H1 (cell line): ENCODE measurements at regions not wholly inside any gene's neighbourhood (a gene's known extent, or its start where the extent isn't known, plus 50 kb on each side); places are given as distances from the start of the nearest gene placed in this dataset.

Experiments used
- CTCF ChIA-PET: fragments of 300-600 bp; sonication (Branson Sonifier 250); formaldehyde crosslinking; loops from one replicate; lab custom pipeline; 2021; ENCODE audit not compliant: partially characterized antibody; lab: Charles Lee
- POLR2A ChIA-PET: fragments of 300-600 bp; sonication (Branson Sonifier 250); formaldehyde crosslinking; loops from one replicate; lab custom pipeline; 2021; ENCODE audit warnings: inconsistent platforms; ENCODE audit not compliant: partially characterized antibody; lab: Charles Lee
- DNase-seq, 2 experiments: peaks; one replicate each; pipeline versions ENCODE4 v3.0.0 to v3.0.0-alpha.2; 2010 to 2022; ENCODE audit warnings: low spot score in 2 of 2, low read depth in 1 of 2, mixed read lengths in 1 of 2
- FAIRE-seq: peaks from 2 replicates; lab custom pipeline; 2011; peaks lifted over from hg19 to GRCh38; lab: Jason Lieb, UNC
- H2AFZ ChIP-seq: 2 replicates; pipeline ENCODE4 v1.8.1; 2012; ENCODE audit warnings: low read length, inconsistent platforms
- H2AK5ac ChIP-seq: 2 replicates; pipeline ENCODE4 v1.6.1; 2013; ENCODE audit warnings: low read depth, low read length
- H2BK120ac ChIP-seq: replicated peaks from 2 replicates; pipeline ENCODE3; 2013; ENCODE audit warnings: low read depth, low read length, inconsistent platforms
- H2BK12ac ChIP-seq: 2 replicates; pipeline ENCODE4 v1.6.1; 2013; ENCODE audit warnings: low read depth, low read length
- H2BK15ac ChIP-seq: 2 replicates; pipeline ENCODE4 v1.6.1; 2013; ENCODE audit warnings: low read length
- H2BK20ac ChIP-seq: 2 replicates; pipeline ENCODE4 v1.6.1; 2013; ENCODE audit warnings: low read length
- H2BK5ac ChIP-seq: 2 replicates; pipeline ENCODE4 v1.6.1; 2013; ENCODE audit warnings: low read depth, low read length
- H3K14ac ChIP-seq: 2 replicates; pipeline ENCODE4 v1.6.1; 2013; ENCODE audit warnings: inconsistent platforms; ENCODE audit not compliant: insufficient read length
- H3K18ac ChIP-seq: 2 replicates; pipeline ENCODE4 v1.6.1; 2013; ENCODE audit warnings: low read length; ENCODE audit errors: extremely low read depth
- H3K23ac ChIP-seq: 2 replicates; pipeline ENCODE4 v1.6.1; 2013; ENCODE audit warnings: inconsistent platforms; ENCODE audit not compliant: insufficient read length
- H3K23me2 ChIP-seq: 2 replicates; pipeline ENCODE4 v1.6.1; 2013; ENCODE audit warnings: low read depth, low read length
- H3K27ac ChIP-seq: 2 replicates; pipeline ENCODE4 v1.6.1; 2011; ENCODE audit warnings: low read depth, low read length, inconsistent platforms
- H3K27me3 ChIP-seq, 4 experiments: replicated peaks in 1 of 4; 1 replicate in 1 of 4; 2 replicates in 3 of 4; pipeline versions ENCODE4 v1.6.1 to v1.8.1; 2011 to 2013; ENCODE audit warnings: low read length in 3 of 4, mild to moderate bottlenecking in 3 of 4, inconsistent platforms in 2 of 4, mixed read lengths in 2 of 4, moderate library complexity in 1 of 4; ENCODE audit not compliant: control insufficient read depth in 3 of 4, insufficient read depth in 3 of 4; ENCODE audit errors: extremely low read depth in 1 of 4
- H3K36me3 ChIP-seq, 4 experiments: 2 replicates each; pipeline versions ENCODE4 v1.6.1 to v1.8.1; 2011 to 2013; ENCODE audit warnings: mild to moderate bottlenecking in 4 of 4, low read length in 3 of 4, moderate library complexity in 2 of 4, control low read depth in 1 of 4, inconsistent platforms in 1 of 4; ENCODE audit not compliant: insufficient read depth in 4 of 4, control insufficient read depth in 2 of 4
- H3K4ac ChIP-seq: replicated peaks from 2 replicates; pipeline ENCODE3; 2013; ENCODE audit warnings: low read length, low read depth, mixed read lengths, inconsistent platforms; ENCODE audit not compliant: insufficient read length
- H3K4me1 ChIP-seq, 4 experiments: replicated peaks in 1 of 4; 1 replicate in 1 of 4; 2 replicates in 3 of 4; pipeline versions ENCODE4 v1.6.1 to v1.8.1; 2011 to 2013; ENCODE audit warnings: low read length in 3 of 4, inconsistent platforms in 2 of 4, mixed read lengths in 1 of 4; ENCODE audit not compliant: insufficient read depth in 4 of 4, control insufficient read depth in 3 of 4
- H3K4me2 ChIP-seq, 2 experiments: 2 replicates each; pipeline versions ENCODE4 v1.6.1 to v1.8.1; 2011 to 2013; ENCODE audit warnings: low read depth in 2 of 2, low read length in 2 of 2, control low read depth in 1 of 2, inconsistent platforms in 1 of 2, mild to moderate bottlenecking in 1 of 2; ENCODE audit not compliant: insufficient read depth in 1 of 2
- H3K4me3 ChIP-seq, 4 experiments: fragments of 200-600, 300-600 bp in 1 of 4; sonication (generic), shearing (Covaris generic), sonication (Bioruptor Twin) in 1 of 4; 2 replicates each; pipeline versions ENCODE4 v1.5.1 to v1.8.1; 2011 to 2016; ENCODE audit warnings: low read length in 4 of 4, low read depth in 3 of 4, control low read depth in 2 of 4, inconsistent platforms in 2 of 4, mild to moderate bottlenecking in 2 of 4, mixed read lengths in 1 of 4, moderate library complexity in 1 of 4; ENCODE audit not compliant: insufficient read depth in 2 of 4; ENCODE audit errors: extremely low read depth in 1 of 4
- H3K56ac ChIP-seq: replicated peaks from 2 replicates; pipeline ENCODE3; 2013; ENCODE audit warnings: low read depth, mild to moderate bottlenecking, mixed read lengths, low read length, inconsistent platforms; ENCODE audit not compliant: insufficient read length
- H3K79me1 ChIP-seq: 2 replicates; pipeline ENCODE4 v1.6.1; 2013; ENCODE audit warnings: low read depth, low read length, control low read depth
- H3K79me2 ChIP-seq, 2 experiments: 2 replicates each; pipeline versions ENCODE4 v1.6.1 to v1.8.1; 2012 to 2013; ENCODE audit warnings: low read length in 2 of 2, mild to moderate bottlenecking in 2 of 2, inconsistent platforms in 1 of 2; ENCODE audit not compliant: insufficient read depth in 2 of 2, control insufficient read depth in 1 of 2
- H3K9ac ChIP-seq, 4 experiments: replicated peaks in 1 of 4; 1 replicate in 1 of 4; 2 replicates in 3 of 4; pipeline versions ENCODE4 v1.6.1 to v1.8.1; 2011 to 2013; ENCODE audit warnings: low read depth in 3 of 4, low read length in 3 of 4, control low read depth in 2 of 4, mild to moderate bottlenecking in 2 of 4, moderate library complexity in 2 of 4, inconsistent platforms in 1 of 4; ENCODE audit errors: extremely low read depth in 1 of 4
- H3K9me3 ChIP-seq, 2 experiments: 2 replicates each; pipeline versions ENCODE4 v1.6.1 to v1.8.1; 2012 to 2013; ENCODE audit warnings: mild to moderate bottlenecking in 2 of 2, moderate library complexity in 2 of 2, control low read depth in 1 of 2, inconsistent platforms in 1 of 2, low read depth in 1 of 2, low read length in 1 of 2, mixed read lengths in 1 of 2; ENCODE audit not compliant: insufficient read depth in 2 of 2
- H4K20me1 ChIP-seq, 2 experiments: replicated peaks in 1 of 2; 2 replicates each; pipeline versions ENCODE3 to v1.8.1; 2011 to 2013; ENCODE audit warnings: inconsistent platforms in 2 of 2, low read length in 2 of 2, mild to moderate bottlenecking in 1 of 2; ENCODE audit not compliant: insufficient read depth in 2 of 2, control insufficient read depth in 1 of 2
- H4K5ac ChIP-seq: 2 replicates; pipeline ENCODE4 v1.6.1; 2013; ENCODE audit warnings: low read length, low read depth, mixed read lengths, inconsistent platforms; ENCODE audit not compliant: insufficient read length
- H4K8ac ChIP-seq: 2 replicates; pipeline ENCODE4 v1.8.0; 2013; ENCODE audit warnings: mild to moderate bottlenecking, moderate library complexity, low read length, inconsistent platforms; ENCODE audit not compliant: insufficient read depth; ENCODE audit errors: extremely low read depth
- H4K91ac ChIP-seq: replicated peaks from 2 replicates; pipeline ENCODE3; 2013; ENCODE audit warnings: low read length, mixed read lengths, inconsistent platforms; ENCODE audit not compliant: insufficient read length
- CTBP2 ChIP-seq: IDR thresholded peaks from 2 replicates; pipeline ENCODE4 v1.7.0; 2011; ENCODE audit warnings: borderline replicate concordance, mild to moderate bottlenecking, moderate library complexity, mixed read lengths, low read length; ENCODE audit not compliant: insufficient read depth, insufficient read length
- EP300 ChIP-seq, 2 experiments: IDR thresholded peaks; 1 replicate in 1 of 2; 2 replicates in 1 of 2; pipeline ENCODE4 v1.6.1; 2011 to 2012; ENCODE audit warnings: low read depth in 2 of 2, low read length in 2 of 2, mild to moderate bottlenecking in 2 of 2, borderline replicate concordance in 1 of 2, inconsistent platforms in 1 of 2, moderate library complexity in 1 of 2
- HDAC2 ChIP-seq, 2 experiments: fragments of 300-600 bp in 1 of 2; sonication (generic) in 1 of 2; IDR thresholded peaks; 2 replicates each; pipeline ENCODE4 v1.6.1; 2011 to 2012; ENCODE audit warnings: low read depth in 2 of 2, low read length in 2 of 2, mild to moderate bottlenecking in 2 of 2, moderate library complexity in 2 of 2, borderline replicate concordance in 1 of 2, inconsistent platforms in 1 of 2
- SIX5 ChIP-seq: IDR thresholded peaks from 2 replicates; pipeline ENCODE4 v1.6.1; 2011; ENCODE audit warnings: mild to moderate bottlenecking, low read depth, low read length
- SRF ChIP-seq: IDR thresholded peaks from 2 replicates; pipeline ENCODE4 v1.6.1; 2011; ENCODE audit warnings: mild to moderate bottlenecking, low read depth, low read length, moderate library complexity
- TEAD4 ChIP-seq: IDR thresholded peaks from 2 replicates; pipeline ENCODE4 v1.6.1; 2012; ENCODE audit warnings: low read depth, low read length, inconsistent platforms, mixed read lengths
- ZNF274 ChIP-seq: IDR thresholded peaks from 2 replicates; pipeline ENCODE4 v1.7.0; 2012; ENCODE audit warnings: low read length, borderline replicate concordance; ENCODE audit errors: extremely low read depth
- WGBS, 2 experiments: shearing (Covaris generic) in 1 of 2; methylation state at CpG; one replicate each; pipeline versions ENCODE4 v1.1.6 to v1.1.7; 2013 to 2015; ENCODE audit warnings: low lambda C conversion rate in 2 of 2, mixed read lengths in 2 of 2, inconsistent platforms in 1 of 2, low coverage in 1 of 2, missing lambda C conversion rate in 1 of 2; ENCODE audit not compliant: insufficient replicate concordance in 2 of 2, insufficient coverage in 1 of 2, insufficient read length in 1 of 2; ENCODE audit errors: extremely low coverage in 1 of 2, missing lambda C conversion rate in 1 of 2; 5-methylcytosine and 5-hydroxymethylcytosine counted together
- TF ChIP-seq, protein P1 (sequence below): IDR thresholded peaks from 2 replicates; pipeline ENCODE4 v1.6.1; 2012; ENCODE audit warnings: inconsistent platforms
- TF ChIP-seq, protein P2 (sequence below): IDR thresholded peaks from 2 replicates; pipeline ENCODE4 v1.6.1; 2011; ENCODE audit warnings: low read depth, mild to moderate bottlenecking, low read length; ENCODE audit not compliant: insufficient read depth
- TF ChIP-seq, protein P3 (sequence below): IDR thresholded peaks from 2 replicates; pipeline ENCODE4 v1.6.1; 2011; ENCODE audit warnings: low read length, improper control_type of control experiment

DNA sequence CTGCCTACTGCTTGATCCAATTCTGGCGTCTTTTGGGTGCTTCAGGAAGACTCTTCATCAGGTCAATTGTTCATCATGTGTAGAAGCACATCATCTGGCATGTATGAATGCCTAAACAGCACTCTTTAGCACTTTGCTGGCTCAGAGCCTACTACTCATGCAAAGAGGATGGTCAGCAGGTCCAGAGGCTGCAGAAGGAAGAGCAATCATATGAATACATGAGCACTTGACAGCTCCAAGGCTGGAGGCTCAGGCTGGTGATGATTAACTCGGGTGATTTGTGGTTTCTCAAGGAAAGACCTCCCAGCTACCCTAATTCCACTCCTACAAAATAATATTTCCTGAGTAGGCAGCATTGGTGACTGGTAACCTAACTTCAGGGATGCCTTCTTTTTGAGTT, 103.8 kb upstream of the CXCL13 start (continued):
- TF ChIP-seq SIX5: no peak
- TF ChIP-seq, all 59 proteins: peak for 0

DNA sequence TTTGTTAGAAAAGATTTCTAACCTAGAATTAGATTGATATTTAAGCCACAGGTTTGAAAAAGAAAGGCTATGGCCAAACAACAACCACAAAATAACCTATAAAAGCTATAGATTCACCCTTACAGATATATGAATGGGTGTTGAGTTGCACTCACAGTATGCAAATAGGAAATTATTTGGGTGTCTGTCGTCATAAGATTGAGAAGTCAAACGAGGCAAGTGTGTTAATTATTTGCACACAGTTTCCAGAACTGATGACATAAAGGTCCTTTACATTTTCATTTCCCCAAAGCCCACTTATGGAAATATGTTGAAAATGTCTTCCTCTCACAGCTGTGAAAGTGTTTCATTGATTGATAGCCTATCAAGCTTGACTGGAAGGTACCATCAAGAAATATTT, 101.2 kb upstream of the CXCL13 start:
- Histone ChIP-seq H3K4ac (no peak overlapping the region), H2AFZ (no peak overlapping the region), H3K23me2 (no peaks in the 10 kb centered on the region), H3K4me2 (no peak overlapping the region), H3K36me3 (no peaks in the 10 kb centered on the region), H3K56ac (no peak overlapping the region), H4K8ac (no peak overlapping the region), H3K14ac (no peak overlapping the region), H2BK20ac (no peak overlapping the region), H2BK15ac (no peak overlapping the region), H4K20me1 (no peaks in the 10 kb centered on the region), H2BK5ac (no peak overlapping the region), H3K79me1 (no peaks in the 10 kb centered on the region), H3K9ac (no peak overlapping the region), H3K23ac (no peak overlapping the region), H4K5ac (no peak overlapping the region), H3K18ac (no peak overlapping the region), H2AK5ac (no peak overlapping the region), H3K9me3 (no peaks in the 10 kb centered on the region), H2BK120ac (no peak overlapping the region), H3K79me2 (no peaks in the 10 kb centered on the region), H3K27ac (no peak overlapping the region), H2BK12ac (no peak overlapping the region), H4K91ac (no peak overlapping the region), H3K27me3 (no peaks in the 10 kb centered on the region), H3K4me3 (no peak overlapping the region), H3K4me1 (no peaks in the 10 kb centered on the region)
- ChIA-PET POLR2A (no interaction called here), CTCF (interaction anchor here (1.2 kb wide), 1 partner anchor 16 kb away, joined by 3 read pairs; no protein-coding TSS in a partner anchor)
- DNase-seq: no peak
- 66% methylated on average over 2 of the region's 2 CpGs; no CpG with 5 or more reads in 1 of the 2 experiments for WGBS, 2 experiments
- no peak for FAIRE-seq
- TF ChIP-seq, protein P1, sequence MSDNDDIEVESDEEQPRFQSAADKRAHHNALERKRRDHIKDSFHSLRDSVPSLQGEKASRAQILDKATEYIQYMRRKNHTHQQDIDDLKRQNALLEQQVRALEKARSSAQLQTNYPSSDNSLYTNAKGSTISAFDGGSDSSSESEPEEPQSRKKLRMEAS: no peak
- TF ChIP-seq ZNF274 (no peak), HDAC2 (IDR thresholded peaks at IDR 0.05; ENCODE audit: borderline replicate concordance in 1 of 2, low read depth in 2 of 2, low read length in 2 of 2) (no peak), EP300 (IDR thresholded peaks at IDR 0.05; ENCODE audit: borderline replicate concordance in 1 of 2, low read depth in 2 of 2, low read length in 2 of 2) (no peak), CTBP2 (no peak), SRF (no peak), TEAD4 (no peak)
- TF ChIP-seq, protein P2, sequence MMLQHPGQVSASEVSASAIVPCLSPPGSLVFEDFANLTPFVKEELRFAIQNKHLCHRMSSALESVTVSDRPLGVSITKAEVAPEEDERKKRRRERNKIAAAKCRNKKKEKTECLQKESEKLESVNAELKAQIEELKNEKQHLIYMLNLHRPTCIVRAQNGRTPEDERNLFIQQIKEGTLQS: no peak
- TF ChIP-seq, protein P3, sequence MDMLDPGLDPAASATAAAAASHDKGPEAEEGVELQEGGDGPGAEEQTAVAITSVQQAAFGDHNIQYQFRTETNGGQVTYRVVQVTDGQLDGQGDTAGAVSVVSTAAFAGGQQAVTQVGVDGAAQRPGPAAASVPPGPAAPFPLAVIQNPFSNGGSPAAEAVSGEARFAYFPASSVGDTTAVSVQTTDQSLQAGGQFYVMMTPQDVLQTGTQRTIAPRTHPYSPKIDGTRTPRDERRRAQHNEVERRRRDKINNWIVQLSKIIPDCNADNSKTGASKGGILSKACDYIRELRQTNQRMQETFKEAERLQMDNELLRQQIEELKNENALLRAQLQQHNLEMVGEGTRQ: no peak
